Ectodermal cell (in vitro differentiated cells): ENCODE measurements at regions not wholly inside any gene's neighbourhood (a gene's known extent, or its start where the extent isn't known, plus 50 kb on each side); places are given as distances from the start of the nearest gene placed in this dataset.
"Not testable (repeated sequence)": the region's sequence is repeated elsewhere in the genome, so short reads cannot be mapped to it uniquely, and the experiment has no call there.

ENCODE experiments used
- H3K27ac ChIP-seq: 2 replicates; pipeline ENCODE4 v1.7.0; 2013; ENCODE audit warnings: mild to moderate bottlenecking, low read depth, low read length; ENCODE audit not compliant: insufficient read depth, poor library complexity, severe bottlenecking
- H3K27me3 ChIP-seq: 2 replicates; pipeline ENCODE4 v1.7.0; 2013; ENCODE audit warnings: mild to moderate bottlenecking, low read length; ENCODE audit not compliant: insufficient read depth, control insufficient read depth, poor library complexity, severe bottlenecking
- H3K36me3 ChIP-seq: one replicate; pipeline ENCODE4 v1.7.0; 2013; ENCODE audit warnings: low read length; ENCODE audit not compliant: control insufficient read depth, insufficient read depth
- H3K4me1 ChIP-seq: one replicate; pipeline ENCODE4 v1.7.0; 2013; ENCODE audit warnings: low read length; ENCODE audit not compliant: control insufficient read depth, insufficient read depth
- H3K4me3 ChIP-seq: 2 replicates; pipeline ENCODE4 v1.7.0; 2013; ENCODE audit warnings: low read depth, low read length, control low read depth; ENCODE audit not compliant: insufficient read depth
- H3K9me3 ChIP-seq: 2 replicates; pipeline ENCODE4 v1.7.0; 2013; ENCODE audit warnings: mild to moderate bottlenecking, low read length, moderate library complexity; ENCODE audit not compliant: control insufficient read depth
- WGBS, 2 experiments: methylation state at CpG; one replicate each; pipeline ENCODE4 v1.1.7; 2013; ENCODE audit warnings: missing lambda C conversion rate in 2 of 2; 5-methylcytosine and 5-hydroxymethylcytosine counted together

DNA sequence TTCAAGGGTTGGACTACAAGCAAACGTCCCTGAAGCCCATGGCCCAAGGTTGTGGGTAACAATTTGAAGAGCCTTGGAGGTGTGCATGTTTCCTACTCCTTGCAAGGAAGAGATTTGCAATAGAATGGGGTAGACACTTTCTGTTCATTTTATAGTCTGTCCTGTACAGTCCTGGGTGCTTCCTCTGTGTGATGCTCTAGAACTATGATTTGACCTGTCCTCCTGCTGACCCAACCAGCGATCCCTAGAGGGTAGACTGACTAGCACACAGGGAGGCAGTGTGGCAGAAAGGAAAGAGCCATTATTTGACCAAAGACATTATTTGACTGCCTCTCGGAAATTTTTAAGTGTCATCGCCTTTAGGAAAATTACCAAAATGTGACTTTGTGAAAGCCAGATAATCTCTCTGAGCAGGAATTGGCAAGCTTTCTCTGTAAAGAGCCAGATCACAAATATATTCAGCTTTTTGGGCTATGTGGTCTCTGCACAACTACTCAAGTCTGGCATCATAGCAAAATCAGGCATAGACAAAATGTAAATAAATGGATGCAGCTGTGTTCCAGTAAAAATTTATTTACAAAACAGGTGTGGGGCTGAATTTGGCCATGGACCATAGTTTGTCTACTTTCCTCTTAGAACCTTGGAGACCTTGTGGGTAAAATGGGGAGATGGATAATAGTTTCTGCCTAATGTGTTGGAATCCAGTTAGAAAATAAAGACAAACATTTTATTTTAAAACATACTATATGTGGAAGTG, 106.8 kb downstream of the DMRT2 start:
- 94 to 97% methylated on average over 4 of the region's 4 CpGs for WGBS, 2 experiments
- Histone ChIP-seq H3K4me1 (no peaks in the 10 kb centered on the region), H3K36me3 (no peaks in the 10 kb centered on the region), H3K4me3 (no peak overlapping the region), H3K27me3 (no peaks in the 10 kb centered on the region), H3K9me3 (no peaks in the 10 kb centered on the region), H3K27ac (no peak overlapping the region)

DNA sequence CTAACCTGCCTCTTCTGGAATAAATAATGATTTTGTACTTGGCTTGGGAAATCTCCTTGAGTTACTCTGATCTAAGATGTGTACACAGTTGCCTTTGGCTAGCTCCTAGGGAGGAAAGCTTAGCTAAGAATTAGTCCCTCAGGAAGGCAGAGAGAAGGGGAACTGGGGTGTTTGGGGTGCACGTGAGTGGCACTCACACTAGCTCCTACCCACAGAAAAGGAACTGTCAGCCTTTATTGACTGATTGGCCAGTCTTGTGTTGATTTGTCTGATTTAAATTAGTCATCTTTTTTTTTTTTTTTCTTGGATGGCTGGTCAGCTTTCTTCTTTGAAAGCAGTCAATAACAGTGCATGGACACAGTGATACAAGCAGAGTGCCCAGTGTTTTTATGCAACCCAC, 107.7 kb downstream of the DMRT2 start:
- Histone ChIP-seq H3K4me3 (no peak overlapping the region), H3K27me3 (no peaks in the 10 kb centered on the region), H3K9me3 (no peaks in the 10 kb centered on the region), H3K27ac (no peak overlapping the region), H3K36me3 (no peaks in the 10 kb centered on the region), H3K4me1 (no peaks in the 10 kb centered on the region)
- WGBS, 2 experiments: 95% methylated on average over 1 of the region's 1 CpG; no CpG with 5 or more reads in 1 of the 2 experiments

DNA sequence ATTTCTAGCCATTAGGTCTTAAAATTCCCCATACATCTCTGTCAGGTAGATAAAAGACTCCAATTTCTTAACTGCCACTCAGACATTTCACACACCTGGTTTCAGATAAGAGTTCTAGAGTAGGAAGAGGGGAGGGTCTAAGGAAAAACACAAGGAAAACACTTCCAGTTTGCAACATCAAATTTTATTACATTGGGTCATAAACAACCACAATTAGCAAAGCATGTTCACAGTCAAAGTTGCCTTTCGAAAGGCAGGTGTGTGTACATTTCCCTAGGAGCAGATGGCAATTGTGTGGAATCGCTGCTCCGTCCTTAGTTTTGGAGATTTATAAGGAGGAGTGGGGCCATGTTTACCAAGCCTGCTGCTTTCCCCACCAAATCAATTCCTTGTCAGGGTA, 120.8 kb downstream of the DMRT2 start:
- no peaks in the 10 kb centered on the region for H3K36me3 ChIP-seq
- no peaks in the 10 kb centered on the region for H3K4me1 ChIP-seq
- no peak overlapping the region for H3K4me3 ChIP-seq
- H3K9me3 ChIP-seq: no peaks in the 10 kb centered on the region
- no peak overlapping the region for H3K27ac ChIP-seq
- WGBS, 2 experiments: 90 to 95% methylated on average over 3 of the region's 3 CpGs
- H3K27me3 ChIP-seq: no peaks in the 10 kb centered on the region

DNA sequence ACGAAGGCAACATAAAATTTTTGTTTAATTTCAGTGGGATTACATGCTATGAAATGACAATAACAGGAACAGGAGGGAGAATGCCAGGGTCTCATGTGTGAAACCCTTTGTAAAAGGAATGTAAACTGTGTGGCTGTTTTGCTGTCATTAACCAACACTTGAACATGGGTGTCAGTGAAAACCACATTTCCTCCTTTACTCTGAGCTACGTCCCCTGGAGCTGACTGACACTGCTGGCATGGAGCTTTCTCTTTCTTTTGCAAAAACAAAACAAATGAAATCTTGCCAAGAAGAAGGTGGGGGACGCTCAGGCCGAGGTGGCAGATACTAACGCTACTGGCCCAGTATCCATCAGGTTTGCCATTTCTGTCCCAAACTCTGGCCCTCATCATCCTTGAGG, 121.4 kb downstream of the DMRT2 start:
- WGBS, 2 experiments: 67 to 70% methylated on average over 5 of the region's 5 CpGs
- no peak overlapping the region for H3K4me3 ChIP-seq
- no peaks in the 10 kb centered on the region for H3K36me3 ChIP-seq
- H3K27me3 ChIP-seq: no peaks in the 10 kb centered on the region
- no peaks in the 10 kb centered on the region for H3K4me1 ChIP-seq
- no peaks in the 10 kb centered on the region for H3K9me3 ChIP-seq
- no peak overlapping the region for H3K27ac ChIP-seq

DNA sequence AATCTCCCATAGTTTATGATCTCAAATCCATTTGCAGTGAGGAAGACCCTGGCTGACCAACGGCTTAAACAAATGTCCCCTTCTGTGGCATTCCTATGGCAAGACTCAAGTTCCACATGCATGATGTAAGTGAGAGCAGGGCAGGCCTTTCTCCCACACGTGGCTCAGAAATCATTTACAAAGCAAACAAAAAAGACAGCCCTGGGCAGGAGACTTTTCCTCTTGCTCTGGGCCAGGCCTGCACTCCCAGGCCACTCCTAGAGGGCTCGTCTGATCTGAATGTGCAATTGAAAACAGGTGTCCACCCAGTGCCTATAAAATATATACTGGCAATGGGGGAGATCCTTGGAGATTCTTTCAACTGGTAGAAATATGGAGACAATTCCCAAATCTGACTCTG, 123.1 kb downstream of the DMRT2 start:
- WGBS, 2 experiments: 66 to 76% methylated on average over 3 of the region's 3 CpGs
- H3K4me1 ChIP-seq: no peaks in the 10 kb centered on the region
- H3K27me3 ChIP-seq: no peaks in the 10 kb centered on the region
- H3K36me3 ChIP-seq: no peaks in the 10 kb centered on the region
- no peaks in the 10 kb centered on the region for H3K9me3 ChIP-seq
- H3K4me3 ChIP-seq: no peak overlapping the region
- no peak overlapping the region for H3K27ac ChIP-seq

DNA sequence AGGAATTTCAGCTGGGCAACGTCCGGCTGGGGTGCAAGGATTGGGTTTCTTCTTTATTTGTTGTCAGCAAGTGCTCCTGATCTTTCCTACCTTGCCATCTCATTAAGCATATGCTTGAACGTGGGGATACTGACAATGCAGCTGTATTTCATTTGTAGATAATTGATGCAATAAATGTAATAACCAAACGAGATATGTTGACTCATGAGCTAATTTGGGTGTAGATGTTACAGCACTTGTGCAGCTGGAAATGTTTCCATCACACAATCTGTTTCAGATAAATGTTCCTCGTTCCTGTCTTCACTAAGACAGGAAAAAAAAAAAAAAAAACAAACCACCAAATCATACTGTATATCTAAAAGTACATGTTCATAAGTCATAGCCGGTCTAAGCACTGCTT, 123.8 kb downstream of the DMRT2 start:
- Histone ChIP-seq H3K4me1 (no peaks in the 10 kb centered on the region), H3K9me3 (no peaks in the 10 kb centered on the region), H3K27me3 (no peaks in the 10 kb centered on the region), H3K27ac (no peak overlapping the region), H3K4me3 (no peak overlapping the region), H3K36me3 (no peaks in the 10 kb centered on the region)
- 92 to 95% methylated on average over 5 to 6 of the region's 6 CpGs for WGBS, 2 experiments

DNA sequence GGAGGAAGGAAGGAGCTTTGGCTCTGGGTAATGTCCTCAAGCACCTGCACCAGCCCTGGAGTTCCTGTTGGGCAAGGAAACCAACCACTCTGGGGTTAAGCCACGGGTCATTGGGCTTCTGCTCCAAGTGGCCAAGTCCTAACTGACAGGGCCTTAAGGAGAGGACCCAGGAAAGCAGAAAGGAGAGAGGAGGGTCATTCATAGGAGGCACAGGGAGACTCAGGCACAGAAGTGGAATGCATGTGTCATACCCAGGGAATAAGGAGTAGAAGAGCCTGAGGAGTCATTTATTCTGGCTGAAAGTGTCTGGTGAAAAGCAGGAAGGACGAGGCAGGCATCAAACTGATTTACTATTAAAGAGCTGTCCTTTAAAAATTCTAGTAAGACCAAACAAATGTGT, 129.2 kb downstream of the DMRT2 start:
- H3K36me3 ChIP-seq: no peaks in the 10 kb centered on the region
- no peak overlapping the region for H3K4me3 ChIP-seq
- no peaks in the 10 kb centered on the region for H3K27me3 ChIP-seq
- 84 to 91% methylated on average over 2 of the region's 2 CpGs for WGBS, 2 experiments
- no peaks in the 10 kb centered on the region for H3K4me1 ChIP-seq
- H3K9me3 ChIP-seq: no peaks in the 10 kb centered on the region
- H3K27ac ChIP-seq: no peak overlapping the region

DNA sequence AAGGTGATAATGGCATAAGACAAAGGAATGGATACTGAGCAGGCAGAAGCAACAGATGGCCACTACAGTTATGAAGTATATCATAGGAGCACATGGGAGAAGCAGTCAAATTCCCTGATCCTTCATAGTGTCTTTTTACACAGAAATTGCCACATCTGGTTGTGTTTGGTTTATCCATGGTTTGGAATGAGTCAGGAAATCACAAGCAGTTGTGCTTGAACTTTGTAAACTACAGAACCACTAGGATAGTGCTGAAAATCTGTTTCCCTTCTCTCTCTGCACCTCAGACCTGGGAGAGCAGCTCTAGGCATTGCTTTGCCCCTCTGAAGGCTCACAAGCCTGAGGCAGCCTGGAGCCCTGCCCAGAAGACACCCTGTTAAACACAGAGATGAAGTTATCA, 134.0 kb downstream of the DMRT2 start:
- Histone ChIP-seq H3K27ac (no peak overlapping the region), H3K4me1 (no peaks in the 10 kb centered on the region)

DNA sequence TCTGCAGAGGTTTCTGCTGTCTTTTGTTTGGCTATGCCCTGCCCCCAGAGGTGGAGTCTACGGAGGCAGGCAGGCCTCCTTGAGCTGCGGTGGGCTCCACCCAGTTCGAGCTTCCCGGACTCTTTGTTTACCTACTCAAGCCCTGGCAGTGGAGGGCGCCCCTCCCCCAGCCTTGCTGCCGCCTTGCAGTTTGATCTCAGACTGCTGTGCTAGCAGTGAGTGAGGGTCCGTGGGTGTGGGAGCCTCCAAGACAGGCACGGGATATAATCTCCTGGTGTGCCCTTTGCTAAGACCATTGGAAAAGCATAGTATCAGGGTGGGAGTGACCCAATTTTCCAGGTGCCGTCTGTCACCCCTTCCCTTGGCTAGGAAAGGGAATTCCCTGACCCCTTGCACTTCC, 137.0 kb downstream of the DMRT2 start:
- H3K36me3 ChIP-seq, H3K27ac ChIP-seq, H3K9me3 ChIP-seq, H3K4me1 ChIP-seq, H3K27me3 ChIP-seq, H3K4me3 ChIP-seq: not testable (repeated sequence)
- 92 to 93% methylated on average over 9 of the region's 9 CpGs for WGBS, 2 experiments

More for the DNA sequence above, 134.0 kb downstream of the DMRT2 start:
- H3K9me3 ChIP-seq: no peaks in the 10 kb centered on the region
- no peaks in the 10 kb centered on the region for H3K27me3 ChIP-seq
- no peak overlapping the region for H3K4me3 ChIP-seq
- no peaks in the 10 kb centered on the region for H3K36me3 ChIP-seq

DNA sequence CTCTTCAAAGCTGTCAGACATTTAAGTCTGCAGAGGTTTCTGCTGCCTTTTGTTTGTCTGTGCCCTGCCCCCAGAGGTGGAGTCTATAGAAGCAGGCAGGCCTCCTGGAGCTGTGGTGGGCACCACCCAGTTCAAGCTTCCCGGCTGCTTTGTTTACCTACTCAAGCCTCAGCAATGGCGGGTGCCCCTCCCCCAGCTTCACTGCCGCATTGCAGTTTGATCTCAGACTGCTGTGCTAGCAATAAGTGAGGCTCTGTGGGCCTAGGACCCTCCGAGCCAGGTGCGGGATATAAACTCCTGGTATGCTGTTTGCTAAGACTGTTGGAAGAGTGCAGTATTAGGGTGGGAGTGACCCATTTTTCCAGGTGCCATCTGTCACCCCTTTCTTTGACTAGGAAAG, 145.5 kb downstream of the DMRT2 start:
- WGBS, 2 experiments: 87 to 90% methylated on average over 5 of the region's 5 CpGs
- H3K4me1 ChIP-seq, H3K4me3 ChIP-seq, H3K9me3 ChIP-seq, H3K27ac ChIP-seq, H3K36me3 ChIP-seq, H3K27me3 ChIP-seq: not testable (repeated sequence)

DNA sequence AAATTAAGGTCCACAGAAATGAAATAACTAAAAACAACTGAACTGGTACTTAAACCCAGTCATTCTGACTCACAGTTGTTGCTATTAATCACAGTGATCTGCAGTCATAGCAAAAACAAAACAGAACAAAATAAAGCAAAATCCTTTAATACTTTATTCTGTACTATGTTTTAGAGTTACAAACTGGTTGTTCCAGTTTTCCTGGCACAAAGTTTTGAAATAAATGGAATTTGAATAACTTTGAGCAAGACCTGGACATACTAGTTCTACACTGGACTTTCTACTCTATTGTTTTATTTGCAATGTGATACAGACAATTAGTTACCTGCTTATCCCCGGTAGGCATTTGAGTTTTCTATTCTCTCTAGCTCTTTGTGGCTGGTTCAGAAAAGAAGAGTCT, 147.9 kb downstream of the DMRT2 start:
- Histone ChIP-seq H3K9me3 (no peaks in the 10 kb centered on the region), H3K4me3 (no peak overlapping the region), H3K36me3 (no peaks in the 10 kb centered on the region), H3K4me1 (no peaks in the 10 kb centered on the region), H3K27ac (no peak overlapping the region), H3K27me3 (no peaks in the 10 kb centered on the region)
- WGBS, 2 experiments: 90 to 100% methylated on average over 1 of the region's 1 CpG
